Thyroid gland (tissue), 4 donors: ENCODE measurements at regions not wholly inside any gene's neighbourhood (a gene's known extent, or its start where the extent isn't known, plus 50 kb on each side); places are given as distances from the start of the nearest gene placed in this dataset.

Experiments
- POLR2A ChIP-seq, 2 donors: fragments of 450-650 bp; IDR thresholded peaks; one replicate each; pipeline ENCODE4 v1.6.1; 2017; ENCODE audit warnings: antibody characterized with exemption in 2 of 2, mild to moderate bottlenecking in 2 of 2, moderate library complexity in 1 of 2
- TF ChIP-seq, protein P1 (sequence below), 6 experiments: fragments of 200-600 bp in 3 of 6; fragments of 450-650 bp in 3 of 6; sonication (generic) in 3 of 6; IDR thresholded peaks; one replicate each; pipeline ENCODE4 v1.5.1; 2016 to 2019; ENCODE audit warnings: antibody characterized with exemption in 6 of 6, mild to moderate bottlenecking in 2 of 6, inconsistent platforms in 1 of 6, moderate library complexity in 1 of 6

DNA sequence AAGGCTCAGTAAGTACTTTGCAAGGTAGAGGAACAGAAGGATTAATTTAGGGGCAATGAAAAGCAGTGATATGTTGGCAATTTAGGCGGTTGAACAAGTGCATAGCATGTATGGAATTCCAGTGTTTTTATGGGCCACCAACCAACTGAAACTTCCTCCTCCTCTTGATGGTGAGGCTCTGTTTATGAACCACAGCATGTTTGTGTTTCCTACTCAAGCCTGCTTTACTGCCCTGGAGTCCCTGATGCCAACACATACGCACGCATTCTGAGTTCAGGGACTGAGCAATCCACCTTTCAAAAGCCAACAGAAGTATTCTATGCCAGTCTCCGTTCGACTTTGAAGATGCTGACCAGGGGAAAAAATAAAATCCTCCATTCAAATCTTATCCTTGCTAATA, 417.5 kb downstream of the EFNA5 start:
- TF ChIP-seq, protein P1, sequence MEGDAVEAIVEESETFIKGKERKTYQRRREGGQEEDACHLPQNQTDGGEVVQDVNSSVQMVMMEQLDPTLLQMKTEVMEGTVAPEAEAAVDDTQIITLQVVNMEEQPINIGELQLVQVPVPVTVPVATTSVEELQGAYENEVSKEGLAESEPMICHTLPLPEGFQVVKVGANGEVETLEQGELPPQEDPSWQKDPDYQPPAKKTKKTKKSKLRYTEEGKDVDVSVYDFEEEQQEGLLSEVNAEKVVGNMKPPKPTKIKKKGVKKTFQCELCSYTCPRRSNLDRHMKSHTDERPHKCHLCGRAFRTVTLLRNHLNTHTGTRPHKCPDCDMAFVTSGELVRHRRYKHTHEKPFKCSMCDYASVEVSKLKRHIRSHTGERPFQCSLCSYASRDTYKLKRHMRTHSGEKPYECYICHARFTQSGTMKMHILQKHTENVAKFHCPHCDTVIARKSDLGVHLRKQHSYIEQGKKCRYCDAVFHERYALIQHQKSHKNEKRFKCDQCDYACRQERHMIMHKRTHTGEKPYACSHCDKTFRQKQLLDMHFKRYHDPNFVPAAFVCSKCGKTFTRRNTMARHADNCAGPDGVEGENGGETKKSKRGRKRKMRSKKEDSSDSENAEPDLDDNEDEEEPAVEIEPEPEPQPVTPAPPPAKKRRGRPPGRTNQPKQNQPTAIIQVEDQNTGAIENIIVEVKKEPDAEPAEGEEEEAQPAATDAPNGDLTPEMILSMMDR (IDR thresholded peaks at IDR 0.05), result no peak
- TF ChIP-seq POLR2A (IDR thresholded peaks at IDR 0.05), result no peak
